ENCODE measurements at regions not wholly inside any gene's neighbourhood (a gene's known extent, or its start where the extent isn't known, plus 50 kb on each side); places are given as distances from the start of the nearest gene placed in this dataset.

GRCh38 chr11:15890031-15890713 is 466.2 kb downstream of the SOX6 start:
- no peak for DNase-seq

GRCh38 chr11:15893080-15893492 is 463.3 kb downstream of the SOX6 start:
- DNase-seq, result no peak

- DNase-seq, result no peak
Observed at GRCh38 chr11:15896026-15896425, 460.3 kb downstream of the SOX6 start.

DNA sequence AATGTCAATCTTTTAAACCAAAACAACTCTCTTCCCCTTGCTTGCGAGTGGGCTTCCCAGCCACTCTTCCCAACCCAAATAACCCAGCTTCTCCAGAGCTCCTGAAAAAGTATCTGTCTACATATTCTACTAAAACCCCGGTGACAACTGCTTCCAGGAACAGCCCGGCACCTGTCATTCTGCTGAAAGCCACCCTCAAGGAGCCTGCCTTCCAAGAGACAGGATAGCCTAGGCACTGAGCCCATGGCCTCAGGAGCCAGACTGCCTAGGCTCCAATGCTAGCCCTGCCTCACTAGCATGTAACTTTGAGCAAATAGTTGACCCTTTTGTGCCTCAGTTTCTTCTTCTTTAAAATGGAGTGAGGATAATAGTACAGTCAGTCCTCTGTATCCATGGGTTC is 459.8 kb downstream of the SOX6 start:
- no peak for DNase-seq

DNA sequence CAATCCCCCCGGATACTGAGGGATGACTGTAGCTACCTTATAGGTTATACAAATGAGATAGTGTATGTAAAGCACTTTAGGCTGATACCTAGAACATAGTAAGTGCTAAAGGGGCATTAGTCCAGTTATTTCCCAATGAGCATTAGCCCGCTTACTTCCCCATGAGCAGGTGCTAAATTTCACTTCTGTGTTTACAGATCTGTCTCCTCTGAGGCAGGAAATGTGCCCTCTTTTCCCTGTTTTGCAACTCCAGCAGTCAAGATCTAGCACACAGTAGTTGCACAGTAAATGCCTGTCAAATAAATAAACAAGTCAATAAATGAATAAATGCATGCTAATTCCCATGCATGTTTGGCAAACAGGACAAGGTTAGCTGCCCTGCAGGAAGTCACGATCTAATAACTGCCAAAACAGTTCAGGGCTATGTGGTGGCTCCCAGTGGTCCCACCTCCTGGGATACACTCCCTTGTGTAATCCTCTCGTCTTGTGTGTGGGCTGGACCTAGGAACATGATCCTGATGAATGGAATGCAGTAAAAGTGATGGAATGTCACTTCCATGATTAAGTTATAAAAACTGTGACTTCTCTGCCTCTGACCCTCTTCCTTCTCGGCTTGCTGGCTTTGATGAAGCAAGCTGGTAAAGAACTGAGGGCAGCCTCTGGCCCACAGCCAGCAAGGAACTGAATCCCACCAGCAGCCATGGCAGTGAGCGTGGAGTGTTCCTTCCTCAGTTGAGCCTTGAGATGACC is 459.0 kb downstream of the SOX6 start:
- no peak for DNase-seq

- no peak for DNase-seq
Observed at GRCh38 chr11:15901054-15901453, 455.3 kb downstream of the SOX6 start.

DNA sequence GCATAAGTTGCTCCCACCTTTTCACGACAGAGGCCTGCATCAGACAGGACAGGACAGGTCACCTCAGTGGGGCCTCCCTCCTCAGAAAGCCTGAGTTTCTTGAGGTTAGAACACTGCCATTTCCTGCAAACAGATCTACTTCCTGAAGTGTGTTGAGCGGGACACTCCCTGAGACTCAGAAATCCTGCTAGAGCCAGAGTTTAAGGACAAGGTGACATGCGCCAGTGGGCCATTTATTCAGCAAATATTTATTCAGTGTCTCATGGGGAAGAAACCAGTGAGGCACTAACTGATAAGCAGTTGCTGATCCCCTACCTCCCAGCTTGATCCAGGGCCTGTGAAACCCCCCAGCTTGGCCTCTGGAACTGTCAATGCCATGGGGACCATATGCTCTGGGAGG is 454.6 kb downstream of the SOX6 start:
- DNase-seq, result no peak

GRCh38 chr11:15903246-15903645 is 453.1 kb downstream of the SOX6 start:
- no peak for DNase-seq

DNA sequence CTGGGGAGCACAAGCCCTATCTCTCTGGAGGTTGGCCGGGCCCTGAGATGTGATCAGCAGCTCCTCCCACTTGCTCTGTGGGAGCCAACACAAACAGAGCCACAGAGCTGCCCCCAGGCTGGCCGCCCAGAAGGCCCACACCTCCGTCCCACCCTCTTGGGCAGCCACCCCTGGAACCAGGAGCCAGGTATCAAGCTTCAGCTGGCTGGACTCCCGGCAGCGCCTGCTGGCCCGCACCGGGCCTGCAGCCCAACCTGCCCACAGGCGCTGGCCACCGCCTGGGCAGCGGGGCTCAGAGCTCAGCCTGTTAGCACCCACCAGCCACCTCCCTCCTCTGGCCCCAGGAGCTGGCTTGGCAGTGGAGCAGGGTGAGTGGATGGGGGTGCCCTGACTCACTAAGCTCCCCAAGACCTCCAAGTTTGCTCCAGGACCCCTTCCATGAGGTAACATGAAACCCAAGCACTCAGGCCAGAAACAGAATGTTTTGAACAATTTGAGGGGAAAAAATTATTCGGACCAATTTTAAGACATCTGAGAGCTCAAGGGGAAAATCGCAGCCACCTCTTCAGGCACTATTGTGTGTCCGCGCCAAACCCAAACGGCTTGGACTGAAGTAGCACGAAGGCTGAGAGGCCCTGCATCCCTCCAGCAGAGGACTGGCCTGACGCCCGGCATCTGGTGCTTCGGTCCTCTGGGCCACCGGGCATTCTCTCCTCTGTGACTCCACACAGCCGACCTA is 450.8 kb downstream of the SOX6 start:
- DNase-seq, result no peak

GRCh38 chr11:15906481-15907035 is 449.8 kb downstream of the SOX6 start:
- DNase-seq, result no peak

DNA sequence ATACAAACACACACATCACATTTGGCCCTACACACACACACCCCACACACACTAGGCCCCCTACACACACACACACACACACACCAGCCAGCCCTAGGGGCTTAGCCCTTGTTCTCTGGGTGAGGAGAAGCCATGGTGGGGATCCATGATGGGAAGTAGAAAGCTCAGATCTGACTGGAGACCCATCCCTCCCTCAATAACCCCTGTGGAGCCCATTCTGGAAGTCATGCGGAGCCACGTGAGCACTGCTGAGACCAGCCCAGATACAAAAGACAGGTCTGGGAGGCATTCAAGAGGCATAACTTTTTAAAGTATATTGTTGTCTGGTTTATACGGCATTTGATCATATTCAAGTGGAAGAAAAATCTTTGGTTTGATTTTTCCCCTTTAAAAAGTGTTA is 448.5 kb downstream of the SOX6 start:
- no peak for DNase-seq

DNA sequence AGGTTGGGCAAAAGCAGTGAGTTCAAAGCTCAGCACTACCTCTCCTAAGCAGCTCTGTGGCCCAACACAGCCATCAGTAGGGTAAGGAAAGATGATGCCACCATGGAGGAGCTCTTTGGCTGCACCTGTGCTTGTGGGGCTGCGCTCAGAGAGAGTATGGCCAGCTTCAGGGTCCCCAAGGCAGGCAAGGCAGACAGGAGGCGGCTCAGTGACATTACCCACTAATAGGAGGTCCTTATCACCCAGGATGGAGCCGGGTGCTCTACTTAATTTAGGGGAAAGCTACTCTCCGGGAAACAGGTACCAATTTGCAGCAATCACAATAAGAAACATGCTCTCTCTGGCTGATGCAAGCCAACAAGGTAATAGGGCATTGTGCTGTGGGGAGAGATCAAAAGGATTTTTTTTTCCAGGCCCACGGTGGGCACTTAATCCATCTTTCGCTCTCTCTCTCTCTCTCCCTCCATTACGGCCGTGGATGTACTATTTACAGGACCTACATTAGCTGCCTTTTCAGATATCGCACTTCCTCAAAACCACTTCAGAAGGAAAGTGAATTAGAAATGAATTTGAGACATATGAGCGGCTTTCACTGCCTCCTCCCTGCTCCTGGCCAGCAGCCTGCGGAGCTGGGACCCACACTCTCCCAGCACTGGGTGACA is 446.3 kb downstream of the SOX6 start:
- no peak for DNase-seq

DNA sequence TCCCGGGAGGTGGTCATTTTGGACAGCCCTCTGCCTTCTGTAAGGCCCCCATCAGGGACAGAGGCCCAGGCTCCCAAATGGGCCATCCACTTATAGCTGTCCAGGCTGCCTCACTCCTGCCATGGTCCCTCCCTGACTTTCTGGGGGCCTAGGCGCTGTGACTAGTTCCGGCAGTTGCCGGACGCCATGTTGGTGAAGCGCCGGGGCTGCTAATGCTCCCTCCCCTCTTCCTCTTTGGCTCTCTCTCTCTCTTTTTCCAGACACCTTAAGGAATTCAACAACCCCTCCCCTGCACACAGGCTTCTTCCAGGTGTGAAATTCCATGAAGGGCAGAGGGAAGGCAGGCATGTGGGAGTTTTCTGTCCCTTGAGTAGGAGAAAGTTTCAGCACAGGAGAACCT is 445.6 kb downstream of the SOX6 start:
- no peak for DNase-seq

DNA sequence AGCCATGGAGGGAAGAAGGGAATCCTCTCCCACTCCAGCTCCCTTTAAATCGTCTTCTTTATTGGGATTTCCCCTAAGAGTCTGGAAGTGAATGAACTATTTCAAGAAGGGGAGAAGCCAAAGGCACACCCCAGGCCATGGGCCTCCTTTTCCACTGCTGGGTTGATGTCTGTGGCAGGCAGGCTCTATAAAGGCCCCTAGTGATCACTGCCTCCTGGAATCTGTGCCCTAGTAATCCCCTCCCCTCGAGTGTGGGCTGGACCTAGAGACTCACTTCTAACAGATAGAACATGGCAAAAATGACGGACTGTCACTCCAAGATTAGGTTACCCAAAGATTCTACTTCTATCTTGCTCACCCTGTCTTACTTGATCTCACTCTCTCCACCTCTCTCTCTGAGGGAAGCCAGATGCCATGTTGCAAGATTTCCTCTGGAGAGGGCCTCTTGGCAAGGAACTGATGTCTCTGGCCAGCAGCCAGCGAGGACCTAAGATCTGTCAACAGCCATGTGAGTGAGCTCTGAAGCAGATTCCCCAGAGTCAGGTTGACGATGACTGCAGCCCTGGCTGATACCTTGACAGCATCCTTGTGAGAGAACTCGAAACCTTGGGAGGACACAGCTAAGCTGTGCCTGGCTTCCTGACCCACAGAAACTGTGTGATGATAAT is 444.8 kb downstream of the SOX6 start:
- DNase-seq, result no peak

GRCh38 chr11:15912291-15912690 is 444.1 kb downstream of the SOX6 start:
- no peak for DNase-seq

DNA sequence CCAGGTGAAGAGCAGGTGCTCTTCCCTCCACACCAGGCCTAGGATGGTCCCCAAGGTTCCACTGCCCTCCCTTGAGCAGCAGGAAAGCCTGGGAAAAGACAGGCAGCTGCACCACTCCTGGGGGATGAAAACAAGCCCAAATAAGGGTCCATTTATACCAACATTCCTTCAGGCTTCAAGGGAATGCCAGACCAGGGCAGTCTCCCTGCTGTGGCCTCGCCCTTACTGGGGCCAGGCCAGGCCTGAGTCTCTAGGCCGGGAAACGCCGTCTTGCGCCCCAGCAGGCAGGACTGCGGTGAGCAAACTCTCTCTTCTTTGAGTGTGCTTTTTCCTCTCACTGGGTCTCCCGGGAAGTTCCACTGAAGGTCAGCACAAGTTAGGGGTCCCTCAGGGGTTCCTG is 443.5 kb downstream of the SOX6 start:
- DNase-seq, result no peak

- DNase-seq, result no peak
Observed at GRCh38 chr11:15913261-15913660, 443.1 kb downstream of the SOX6 start.
